GM18498 (cell line): ENCODE measurements at regions not wholly inside any gene's neighbourhood (a gene's known extent, or its start where the extent isn't known, plus 50 kb on each side); places are given as distances from the start of the nearest gene placed in this dataset.

Source experiments
- ATAC-seq: cut with Tn5 transposase; IDR thresholded peaks from one replicate; pipeline ENCODE4 v1.9.1; 2021; ENCODE audit warnings: mild to moderate bottlenecking, moderate library complexity; ENCODE audit not compliant: unreplicated experiment

DNA sequence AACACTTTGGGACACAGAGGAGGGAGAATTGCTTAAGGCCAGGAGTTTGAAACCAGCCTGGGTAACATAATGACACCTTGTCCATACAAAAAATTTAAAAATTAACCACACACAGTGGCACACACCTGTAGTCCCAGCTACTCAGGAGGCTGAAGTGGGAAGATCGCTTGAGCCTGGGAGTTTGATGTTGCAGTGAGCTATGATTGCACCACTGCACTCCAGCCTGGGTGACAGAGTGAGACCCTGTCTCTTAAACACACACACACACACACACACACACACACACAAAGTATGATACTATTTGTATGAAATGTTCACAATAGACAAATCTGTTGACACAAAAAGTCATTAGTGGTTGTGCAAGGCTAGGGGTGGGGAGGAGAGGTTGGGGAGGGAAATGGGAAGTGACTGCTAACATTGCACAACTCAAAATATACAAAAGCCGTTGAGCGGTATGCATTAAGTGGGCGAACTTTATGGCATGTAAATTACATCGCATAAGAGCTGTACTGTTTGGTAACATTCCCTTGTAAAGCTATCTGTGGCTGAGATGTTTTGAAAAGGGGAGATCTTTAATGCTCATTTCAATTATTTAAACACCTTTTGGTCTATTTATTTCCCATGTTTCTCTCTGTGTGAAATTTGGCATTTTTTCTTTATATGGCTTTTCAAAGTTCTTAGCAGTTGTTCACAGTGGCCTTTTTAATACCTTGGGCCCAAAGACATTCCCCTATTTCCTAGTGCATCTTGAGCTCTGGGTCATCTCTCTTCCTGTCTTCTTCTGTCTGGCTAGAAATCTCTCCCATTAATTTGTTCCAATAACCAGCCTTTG is 58.9 kb upstream of the ZNF516 start:
- ATAC-seq = no peak

DNA sequence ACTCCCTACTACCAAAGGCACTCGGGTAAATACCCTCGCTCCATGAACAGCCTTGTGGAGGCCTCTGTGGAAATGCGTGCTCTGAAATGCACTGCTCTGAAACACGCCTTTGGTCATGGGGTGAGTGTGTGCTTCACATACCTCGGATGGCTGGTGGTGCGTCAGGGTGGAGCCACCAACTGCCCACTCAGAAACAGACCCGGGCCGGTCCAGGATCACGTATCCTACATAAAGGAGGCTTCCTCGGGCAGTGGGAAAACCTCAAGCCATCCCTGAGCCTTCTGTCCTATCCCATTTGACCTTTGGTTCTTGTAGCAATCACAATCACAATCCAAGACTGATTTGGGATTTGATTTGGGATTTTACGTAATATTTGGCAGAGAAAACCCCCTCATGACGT is 53.5 kb upstream of the ZNF516 start:
- ATAC-seq = no peak

DNA sequence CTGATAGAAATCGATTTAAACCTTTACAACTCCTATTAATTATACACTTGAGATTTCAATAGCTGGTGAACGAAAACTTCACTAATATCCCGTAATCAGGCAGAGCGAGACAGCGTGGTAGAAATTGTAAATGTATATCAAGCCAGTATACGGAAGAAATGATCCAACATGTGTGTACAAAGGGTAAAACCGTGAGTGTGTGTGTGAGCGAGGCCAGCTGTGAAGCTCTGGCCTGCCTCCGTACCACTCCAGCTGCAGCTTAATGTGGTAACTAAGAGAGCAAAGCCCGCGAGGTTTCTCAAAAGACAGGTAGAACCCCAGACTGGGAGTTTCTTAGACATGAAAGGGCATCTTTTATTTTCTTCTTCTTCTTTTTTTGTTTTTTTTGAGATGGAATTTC is 52.3 kb upstream of the ZNF516 start:
- no peak for ATAC-seq

DNA sequence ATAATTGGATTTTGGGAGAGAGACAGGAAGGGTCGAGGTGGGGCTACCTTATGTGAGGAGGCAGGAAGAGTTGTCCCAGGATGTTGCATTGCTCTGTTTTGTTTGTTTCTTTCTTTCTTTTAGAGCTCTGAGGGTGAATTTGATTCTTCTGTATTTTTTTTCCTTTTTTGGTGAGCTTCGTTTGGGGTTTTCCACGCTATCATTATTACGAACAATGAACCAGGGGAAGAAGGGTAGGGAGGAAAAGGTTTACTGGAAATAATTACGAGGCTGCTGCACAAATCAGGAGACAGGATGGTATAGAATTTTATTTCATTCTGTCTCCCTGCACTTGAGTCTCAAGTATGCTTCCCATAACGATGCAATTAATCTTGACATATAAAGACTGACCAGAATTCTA is 51.4 kb upstream of the ZNF516 start:
- ATAC-seq = no peak

DNA sequence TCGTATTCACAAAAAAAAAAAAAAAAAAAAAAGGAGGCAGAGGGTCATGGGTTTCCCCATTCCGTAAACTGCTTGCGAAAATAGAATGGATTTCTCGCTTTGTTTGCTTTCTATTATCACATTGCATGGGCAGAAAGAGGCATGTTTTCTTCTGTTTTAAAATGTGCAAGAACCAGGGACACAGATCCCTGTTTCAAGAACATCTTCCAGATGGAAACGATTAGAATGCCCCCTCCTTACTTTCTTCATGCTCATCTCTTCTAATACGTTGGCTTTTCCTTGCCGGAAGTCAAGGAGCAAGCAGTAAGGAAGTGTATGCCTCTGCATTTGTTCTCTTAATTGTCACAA is 51.0 kb upstream of the ZNF516 start:
- ATAC-seq = no peak

DNA sequence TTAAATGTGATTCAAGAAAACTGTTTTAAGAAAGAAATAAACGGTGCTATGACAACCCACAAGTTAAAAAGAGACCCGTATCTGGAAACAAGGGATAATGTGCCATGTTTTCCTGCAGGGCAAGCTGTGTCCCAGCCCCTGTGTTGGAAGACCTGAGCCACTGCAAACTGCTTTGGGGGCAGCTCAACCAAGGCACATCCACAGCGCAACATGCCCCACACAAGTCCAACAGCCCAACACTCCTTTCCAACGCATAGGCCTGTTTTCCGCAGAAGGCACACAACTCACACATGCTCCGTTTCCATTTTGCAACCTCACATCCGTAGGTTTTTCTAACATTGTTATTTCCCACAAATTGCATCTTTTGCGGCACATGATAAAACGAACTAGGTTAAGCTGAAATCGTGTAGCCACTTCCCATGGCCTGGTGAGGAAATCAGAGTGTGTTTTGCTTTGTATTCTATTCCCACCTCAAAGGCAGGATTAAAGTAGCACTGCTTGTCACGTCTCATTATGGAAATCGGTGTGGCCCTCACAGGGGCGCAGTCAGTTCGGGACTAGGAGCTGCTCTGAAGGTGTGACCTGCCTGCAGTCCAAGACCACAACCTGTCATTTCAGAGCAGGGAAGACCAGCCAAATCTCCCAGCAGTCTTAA is 50.5 kb upstream of the ZNF516 start:
- ATAC-seq = no peak

DNA sequence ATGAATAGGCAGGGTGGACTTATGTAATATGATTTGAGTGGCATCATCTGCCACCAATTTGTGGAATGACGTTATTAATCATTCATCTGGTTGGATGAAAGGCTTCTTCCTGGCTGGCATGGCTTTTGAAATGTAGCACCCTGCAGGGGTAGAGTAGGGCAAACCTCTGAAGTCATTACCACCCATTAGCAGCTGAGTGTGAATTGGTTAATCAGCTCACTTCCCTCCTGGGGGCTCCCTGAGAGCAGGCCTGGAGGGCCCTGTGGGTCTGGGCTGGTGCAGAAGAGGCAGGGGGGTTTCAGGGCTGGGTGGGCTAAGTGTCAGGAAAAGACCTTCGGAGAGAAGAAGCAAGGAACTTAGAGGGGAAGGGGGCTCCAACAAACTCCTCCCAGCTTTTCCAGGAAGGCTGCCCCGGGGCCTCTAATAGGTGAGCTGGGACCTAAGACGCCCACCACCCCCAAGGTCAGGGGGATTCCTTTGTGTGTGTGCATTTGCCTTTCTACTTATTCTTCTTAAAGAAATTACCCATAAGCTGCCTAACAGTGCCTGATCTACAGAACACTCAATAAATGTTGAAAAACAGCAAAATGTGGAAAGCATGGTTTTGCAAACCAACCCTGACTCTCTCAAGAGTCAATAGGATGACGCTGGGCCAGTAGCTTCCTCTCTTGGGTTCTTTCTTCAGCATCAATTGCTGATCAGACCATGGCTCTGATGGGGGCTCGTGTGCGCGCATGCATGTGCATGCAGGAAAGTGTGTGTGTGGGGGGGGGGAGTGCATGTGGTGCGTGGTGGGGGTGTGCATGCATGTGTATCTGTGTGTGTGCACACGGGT is 49.7 kb upstream of the ZNF516 start:
- ATAC-seq = no peak
